ENCODE measurements at regions not wholly inside any gene's neighbourhood (a gene's known extent, or its start where the extent isn't known, plus 50 kb on each side); places are given as distances from the start of the nearest gene placed in this dataset.
A peak's percentile ranks its signal among the peaks of the same experiment; 100 is the strongest.

DNA sequence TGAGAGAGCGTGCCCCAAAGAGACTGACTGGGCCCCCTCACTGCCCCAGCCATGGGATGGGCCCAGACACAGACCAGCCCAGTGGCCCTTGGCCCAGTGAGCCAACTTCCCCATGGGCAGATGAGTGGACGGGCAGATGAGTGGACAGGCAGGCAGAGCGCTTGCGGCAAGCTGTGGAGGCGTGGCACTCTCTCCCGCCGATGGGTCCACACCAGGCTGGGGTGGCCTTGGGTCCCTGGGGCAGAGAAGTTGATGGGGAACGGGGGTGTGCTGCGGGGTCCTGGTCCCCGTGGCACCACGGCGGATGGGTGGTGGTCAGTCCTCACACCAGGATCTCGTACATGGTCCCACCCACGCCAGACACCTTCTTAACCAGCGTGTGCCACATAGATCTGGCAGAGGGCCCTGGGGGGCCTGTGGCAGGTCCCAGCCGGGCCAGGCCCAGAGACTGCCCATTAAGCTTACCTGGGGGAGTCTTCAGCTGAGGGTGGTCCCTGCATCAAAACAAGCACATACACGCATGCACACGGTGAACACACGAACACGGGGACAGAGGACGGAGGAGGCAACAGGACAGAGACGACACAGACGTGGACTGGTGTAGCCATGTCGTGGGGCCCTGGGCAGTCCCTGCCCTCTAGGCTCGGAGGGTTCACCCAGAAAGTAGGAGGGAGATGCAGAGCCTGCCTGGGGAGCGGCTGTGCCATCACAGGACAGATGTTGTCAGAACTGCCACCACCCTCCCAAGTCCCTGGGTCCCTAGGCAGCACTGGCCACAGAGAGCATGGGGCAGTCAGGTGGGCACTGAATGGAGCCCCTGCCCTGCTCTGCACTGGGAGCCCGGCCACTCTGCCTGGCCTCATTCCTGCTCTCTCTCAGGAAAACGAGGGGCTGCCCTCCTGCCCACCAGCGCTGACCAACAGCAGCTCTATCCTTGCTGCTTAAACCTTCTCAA lies 182.2 kb downstream of the IGLL1 start:
- peaks cover 0 to 7% (median 0%) of the 10 kb centered on the region in 4 experiments; a peak in 2 of 7 replicates for H3K27me3 ChIP-seq (replicated peaks in 1 of 4; ENCODE audit: control insufficient read depth in 3 of 4, extremely low read depth in 1 of 4, insufficient read depth in 3 of 4, low read length in 3 of 4)
- H3K4me3 ChIP-seq (ENCODE audit: extremely low read depth in 1 of 4, insufficient read depth in 2 of 4, low read depth in 3 of 4, low read length in 4 of 4) = no peak overlapping the region
- H3K56ac ChIP-seq (replicated peaks; ENCODE audit: insufficient read length, low read depth, low read length) = no peak overlapping the region
- no peak overlapping the region for H2AK5ac ChIP-seq (ENCODE audit: low read depth, low read length)
- H4K8ac ChIP-seq (ENCODE audit: extremely low read depth, insufficient read depth, low read length) = 0 out of 2 replicates have a peak overlapping the region, but pooled peaks have one; percentile 25
- H3K9me3 ChIP-seq (ENCODE audit: insufficient read depth in 2 of 2, low read depth in 1 of 2, low read length in 1 of 2) = no peaks in the 10 kb centered on the region
- peaks cover 0 to 5% (median 3%) of the 10 kb centered on the region in 4 experiments; a peak in 3 of 7 replicates for H3K4me1 ChIP-seq (replicated peaks in 1 of 4; ENCODE audit: control insufficient read depth in 3 of 4, insufficient read depth in 4 of 4, low read length in 3 of 4)
- H2BK120ac ChIP-seq (replicated peaks; ENCODE audit: low read depth, low read length) = no peak overlapping the region
- peaks cover 0 to 1% of the 10 kb centered on the region in 2 experiments for H4K20me1 ChIP-seq (replicated peaks in 1 of 2; ENCODE audit: control insufficient read depth in 1 of 2, insufficient read depth in 2 of 2, low read length in 2 of 2)
- FAIRE-seq = no peak
- no peak overlapping the region for H2BK12ac ChIP-seq (ENCODE audit: low read depth, low read length)
- H4K5ac ChIP-seq (ENCODE audit: insufficient read length, low read depth, low read length) = no peak overlapping the region
- no peak overlapping the region for H2AFZ ChIP-seq (ENCODE audit: low read length)
- no peak overlapping the region for H3K4me2 ChIP-seq (ENCODE audit: insufficient read depth in 1 of 2, low read depth in 2 of 2, low read length in 2 of 2)
- TF ChIP-seq BRCA1 (IDR thresholded peaks at IDR 0.05; ENCODE audit: low read depth, low read length) = no peak
- TF ChIP-seq BCL11A (IDR thresholded peaks at IDR 0.05; ENCODE audit: low read depth in 2 of 2, low read length in 2 of 2) = no peak
- TF ChIP-seq CTBP2 (IDR thresholded peaks at IDR 0.05; ENCODE audit: borderline replicate concordance, insufficient read depth, insufficient read length, low read length) = no peak
- TF ChIP-seq USF2 (IDR thresholded peaks at IDR 0.05; ENCODE audit: low read length) = no peak
- TF ChIP-seq POLR2A (IDR thresholded peaks at IDR 0.05; ENCODE audit: control extremely low read depth in 1 of 2, low read depth in 2 of 2, low read length in 2 of 2) = no peak
- TF ChIP-seq RNF2 (IDR thresholded peaks at IDR 0.05; ENCODE audit: borderline replicate concordance, low read depth, low read length, missing control alignments, poor library complexity, severe bottlenecking) = no peak
- no peak for TF ChIP-seq SIN3A (conservative IDR thresholded peaks at IDR 0.05 in 1 of 2, IDR thresholded peaks at IDR 0.05 in 1 of 2; ENCODE audit: low read depth in 1 of 2, low read length in 2 of 2)
- H3K4ac ChIP-seq (replicated peaks; ENCODE audit: insufficient read length, low read depth, low read length) = no peak overlapping the region
- no peak overlapping the region for H2BK20ac ChIP-seq (ENCODE audit: low read length)
- H3K23ac ChIP-seq (ENCODE audit: insufficient read length) = no peak overlapping the region
- H3K79me1 ChIP-seq (ENCODE audit: low read depth, low read length) = no peaks in the 10 kb centered on the region; the same call in 1 of the 2 replicates
- no peak overlapping the region for H4K91ac ChIP-seq (replicated peaks; ENCODE audit: insufficient read length, low read length)
- no peak overlapping the region for H3K9ac ChIP-seq (replicated peaks in 1 of 4; ENCODE audit: extremely low read depth in 1 of 4, low read depth in 3 of 4, low read length in 3 of 4)
- no peak overlapping the region for H3K14ac ChIP-seq (ENCODE audit: insufficient read length)
- H3K27ac ChIP-seq (ENCODE audit: low read depth, low read length) = no peak overlapping the region
- H3K79me2 ChIP-seq (ENCODE audit: control insufficient read depth in 1 of 2, insufficient read depth in 2 of 2, low read length in 2 of 2) = no peaks in the 10 kb centered on the region
- no peak overlapping the region for H2BK5ac ChIP-seq (ENCODE audit: low read depth, low read length)
- no peak overlapping the region for H2BK15ac ChIP-seq (ENCODE audit: low read length)
- H3K18ac ChIP-seq (ENCODE audit: extremely low read depth, low read length) = no peak overlapping the region
- H3K23me2 ChIP-seq (ENCODE audit: low read depth, low read length) = peaks cover 4% of the 10 kb centered on the region; the same call in 1 of the 2 replicates
- WGBS, 2 experiments (ENCODE audit: extremely low coverage in 1 of 2, insufficient coverage in 1 of 2, insufficient read length in 1 of 2, insufficient replicate concordance in 2 of 2, low coverage in 1 of 2, low lambda C conversion rate in 2 of 2, missing lambda C conversion rate in 1 of 2) = 90% methylated on average over 21 of the region's 29 CpGs; no CpG with 5 or more reads in 1 of the 2 experiments
- CTCF ChIA-PET (ENCODE audit: partially characterized antibody) = no interaction called here
- DNase-seq (ENCODE audit: low read depth in 1 of 2, low spot score in 2 of 2) = no peak
- POLR2A ChIA-PET (ENCODE audit: partially characterized antibody) = no interaction called here
- no peaks in the 10 kb centered on the region for H3K36me3 ChIP-seq (ENCODE audit: control insufficient read depth in 2 of 4, insufficient read depth in 4 of 4, low read length in 3 of 4)

Measured in H1 (cell line).